ENCODE measurements at regions not wholly inside any gene's neighbourhood (a gene's known extent, or its start where the extent isn't known, plus 50 kb on each side); places are given as distances from the start of the nearest gene placed in this dataset.

- Histone ChIP-seq H3K4me1 (no peaks in the 10 kb centered on the region), H3K36me3 (no peaks in the 10 kb centered on the region), H3K9me3 (peaks cover 0 to 14% (median 0%) of the 10 kb centered on the region in 11 donors), H3K4me3 (no peak overlapping the region), H3K27ac (no peak overlapping the region), H3K27me3 (no peaks in the 10 kb centered on the region)
- TF ChIP-seq CTCF (IDR thresholded peaks at IDR 0.05): no peak
- ATAC-seq (no peak), DNase-seq (no peak)
- 41 to 58% methylated on average over 1 of the region's 1 CpG for WGBS, 2 donors
- intact Hi-C loops (cut with DNase I): no loop called here
Measured at GRCh38 chr1:73096841-73097240, 814.5 kb upstream of the NEGR1 start.

- H3K9me3 ChIP-seq: peaks cover 0 to 41% (median 10%) of the 10 kb centered on the region in 11 donors
- ATAC-seq: no peak
- H3K4me1 ChIP-seq: no peaks in the 10 kb centered on the region
- H3K4me3 ChIP-seq: no peak overlapping the region
- TF ChIP-seq CTCF (IDR thresholded peaks at IDR 0.05): no peak
- intact Hi-C loops (cut with DNase I): no loop called here
- H3K27ac ChIP-seq: no peak overlapping the region
- H3K27me3 ChIP-seq: no peaks in the 10 kb centered on the region
- H3K36me3 ChIP-seq: no peaks in the 10 kb centered on the region
- DNase-seq: no peak
Measured at GRCh38 chr1:73092383-73092782, 810.0 kb upstream of the NEGR1 start.

GRCh38 chr1:73066866-73067265 is 784.5 kb upstream of the NEGR1 start:
- Histone ChIP-seq H3K4me3 (no peak overlapping the region), H3K9me3 (peaks cover 0 to 4% (median 0%) of the 10 kb centered on the region in 11 donors), H3K36me3 (no peaks in the 10 kb centered on the region), H3K4me1 (no peaks in the 10 kb centered on the region), H3K27me3 (no peaks in the 10 kb centered on the region), H3K27ac (no peak overlapping the region)
- no peak for TF ChIP-seq CTCF (IDR thresholded peaks at IDR 0.05)
- DNase-seq (no peak), ATAC-seq (no peak)
- intact Hi-C loops (cut with DNase I): no loop called here
- 32 to 49% methylated on average over 3 of the region's 3 CpGs for WGBS, 2 donors

- DNase-seq (no peak), ATAC-seq (no peak)
- intact Hi-C loops (cut with DNase I): no loop called here
- Histone ChIP-seq H3K27ac (no peak overlapping the region), H3K9me3 (peaks cover 0 to 8% (median 0%) of the 10 kb centered on the region in 11 donors), H3K4me3 (no peak overlapping the region), H3K27me3 (no peaks in the 10 kb centered on the region), H3K4me1 (no peaks in the 10 kb centered on the region), H3K36me3 (no peaks in the 10 kb centered on the region)
- no peak for TF ChIP-seq CTCF (IDR thresholded peaks at IDR 0.05)
- 39 to 40% methylated on average over 9 of the region's 9 CpGs for WGBS, 2 donors
Measured at GRCh38 chr1:73065339-73066041, 783.2 kb upstream of the NEGR1 start.
